Sigmoid colon (tissue), 4 donors: ENCODE measurements at regions not wholly inside any gene's neighbourhood (a gene's known extent, or its start where the extent isn't known, plus 50 kb on each side); places are given as distances from the start of the nearest gene placed in this dataset.

Experiments
- EP300 ChIP-seq, 4 donors: sonication (generic); formaldehyde crosslinking; IDR thresholded peaks; one replicate each; pipeline ENCODE4 v1.6.1; 2017; ENCODE audit warnings: antibody characterized with exemption in 4 of 4
- POLR2A ChIP-seq, 2 donors: fragments of 450-650 bp; IDR thresholded peaks; one replicate each; pipeline ENCODE4 v1.6.1; 2016; ENCODE audit warnings: antibody characterized with exemption in 2 of 2, mild to moderate bottlenecking in 2 of 2, moderate library complexity in 2 of 2

DNA sequence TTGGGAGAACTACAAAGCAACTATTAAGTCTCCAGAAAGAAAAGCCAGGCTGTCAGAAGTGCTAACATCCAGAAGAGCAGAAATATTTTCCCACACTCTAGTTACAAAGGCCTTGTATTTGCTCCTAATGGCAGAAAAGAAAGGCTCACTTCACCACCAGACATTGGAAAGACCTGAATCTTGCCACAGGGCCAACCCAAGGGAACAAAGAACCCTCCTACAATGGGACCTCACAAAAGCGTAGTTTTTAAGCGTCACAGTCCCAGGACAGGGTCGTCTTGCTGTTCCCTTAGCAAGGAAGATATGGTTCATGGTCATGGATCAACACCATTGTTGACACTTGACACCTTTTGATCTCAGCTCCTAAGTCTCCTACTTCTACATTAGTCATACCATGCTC is 119.1 kb downstream of the RPS29 start:
- TF ChIP-seq EP300 (IDR thresholded peaks at IDR 0.05) (no peak), POLR2A (IDR thresholded peaks at IDR 0.05) (no peak)
